ENCODE measurements at regions not wholly inside any gene's neighbourhood (a gene's known extent, or its start where the extent isn't known, plus 50 kb on each side); places are given as distances from the start of the nearest gene placed in this dataset.

GRCh38 chr20:17012546-17013226 lies 214.2 kb upstream of the PCSK2 start:
- no peak overlapping the region for H3K4me3 Mint-ChIP-seq
- H3K4me1 Mint-ChIP-seq (ENCODE audit: low read depth), result no peaks in the 10 kb centered on the region
- TF ChIP-seq CTCF (IDR thresholded peaks at IDR 0.05), result no peak
- no peak overlapping the region for H3K27ac Mint-ChIP-seq
- peaks cover 48% of the 10 kb centered on the region for H3K9me3 Mint-ChIP-seq
- no peaks in the 10 kb centered on the region for H3K27me3 Mint-ChIP-seq (ENCODE audit: insufficient read depth)
- H3K36me3 Mint-ChIP-seq (ENCODE audit: low read depth), result no peaks in the 10 kb centered on the region
- no peak for DNase-seq

- peaks cover 37% of the 10 kb centered on the region for H3K9me3 Mint-ChIP-seq
- no peaks in the 10 kb centered on the region for H3K4me1 Mint-ChIP-seq (ENCODE audit: low read depth)
- no peaks in the 10 kb centered on the region for H3K36me3 Mint-ChIP-seq (ENCODE audit: low read depth)
- DNase-seq, result no peak
- H3K27me3 Mint-ChIP-seq (ENCODE audit: insufficient read depth), result no peaks in the 10 kb centered on the region
- TF ChIP-seq CTCF (IDR thresholded peaks at IDR 0.05), result no peak
- H3K27ac Mint-ChIP-seq, result no peak overlapping the region
- H3K4me3 Mint-ChIP-seq, result no peak overlapping the region
These were observed 212.6 kb upstream of the PCSK2 start for GRCh38 chr20:17014217-17014616.

GRCh38 chr20:17014756-17015366 lies 212.0 kb upstream of the PCSK2 start:
- Mint-ChIP-seq H3K4me3 (no peak overlapping the region), H3K4me1 (ENCODE audit: low read depth) (no peaks in the 10 kb centered on the region), H3K9me3 (peaks cover 31% of the 10 kb centered on the region), H3K36me3 (ENCODE audit: low read depth) (no peaks in the 10 kb centered on the region), H3K27ac (no peak overlapping the region), H3K27me3 (ENCODE audit: insufficient read depth) (no peaks in the 10 kb centered on the region)
- DNase-seq, result no peak
- no peak for TF ChIP-seq CTCF (IDR thresholded peaks at IDR 0.05)

DNA sequence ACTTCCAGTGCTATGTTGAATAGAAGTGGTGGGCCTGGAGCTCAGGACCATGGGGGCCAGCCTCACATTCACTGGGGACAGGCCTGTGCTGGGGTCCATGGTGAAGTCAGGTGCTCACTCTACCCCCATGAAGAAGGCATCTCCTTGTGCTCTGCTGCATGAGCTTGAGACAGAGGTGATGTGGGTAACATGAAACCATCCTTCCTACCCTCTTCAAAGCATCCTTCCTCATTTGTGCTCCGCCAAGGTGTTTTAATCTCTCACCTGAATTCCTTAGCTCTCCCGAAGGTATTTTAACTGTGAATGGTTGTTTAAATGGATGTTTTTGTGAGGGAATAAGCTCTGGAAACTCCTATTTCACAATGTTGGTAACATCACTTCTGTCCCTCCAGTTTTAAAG lies 209.6 kb upstream of the PCSK2 start:
- TF ChIP-seq CTCF (IDR thresholded peaks at IDR 0.05), result no peak
- no peak overlapping the region for H3K27ac Mint-ChIP-seq
- no peak overlapping the region for H3K4me3 Mint-ChIP-seq
- H3K27me3 Mint-ChIP-seq (ENCODE audit: insufficient read depth), result no peaks in the 10 kb centered on the region
- H3K9me3 Mint-ChIP-seq, result peaks cover 35% of the 10 kb centered on the region
- H3K36me3 Mint-ChIP-seq (ENCODE audit: low read depth), result no peaks in the 10 kb centered on the region
- DNase-seq, result no peak
- H3K4me1 Mint-ChIP-seq (ENCODE audit: low read depth), result no peaks in the 10 kb centered on the region

DNA sequence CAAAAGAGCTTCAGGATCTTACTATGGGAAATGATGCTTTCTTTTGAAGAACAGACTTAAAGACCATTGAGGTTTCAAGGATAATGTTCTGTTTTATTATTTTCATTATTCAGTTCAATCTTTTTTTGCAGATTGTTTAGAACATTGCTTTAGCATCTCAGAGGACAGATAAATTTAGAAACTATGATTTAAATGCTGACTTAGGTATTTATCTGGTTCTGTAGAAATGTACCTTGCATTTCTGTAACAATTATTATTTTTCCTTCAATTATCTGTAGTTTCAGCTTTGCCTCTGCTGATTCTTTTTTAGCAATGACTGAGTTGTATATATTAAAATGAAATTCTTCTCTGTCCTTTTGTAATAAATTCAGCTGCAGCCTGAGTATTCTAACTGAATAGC lies 205.4 kb upstream of the PCSK2 start:
- no peak for TF ChIP-seq CTCF (IDR thresholded peaks at IDR 0.05)
- Mint-ChIP-seq H3K4me3 (no peak overlapping the region), H3K36me3 (ENCODE audit: low read depth) (no peaks in the 10 kb centered on the region), H3K27me3 (ENCODE audit: insufficient read depth) (no peaks in the 10 kb centered on the region; the same call in 1 of the 2 replicates), H3K9me3 (peaks cover 48% of the 10 kb centered on the region), H3K4me1 (ENCODE audit: low read depth) (no peaks in the 10 kb centered on the region), H3K27ac (no peak overlapping the region)
- DNase-seq, result no peak

All from HFFc6 (cell line).